DMS 273 (cell line): ENCODE measurements at regions not wholly inside any gene's neighbourhood (a gene's known extent, or its start where the extent isn't known, plus 50 kb on each side); places are given as distances from the start of the nearest gene placed in this dataset.

Experiments
- DNase-seq: peaks from one replicate; lab custom pipeline; 2025; ENCODE audit not compliant: unreplicated experiment; lab: John Stamatoyannopoulos, UW

GRCh38 chr10:3487228-3487627 is 297.8 kb downstream of the KLF6 start:
- no peak for DNase-seq

- peak; percentile 1 for DNase-seq
Measured at GRCh38 chr10:3486346-3487065, 298.5 kb downstream of the KLF6 start.

- DNase-seq: no peak
Measured at GRCh38 chr10:3485057-3485686, 299.8 kb downstream of the KLF6 start.

GRCh38 chr10:3484306-3485056 is 300.5 kb downstream of the KLF6 start:
- DNase-seq: no peak

- DNase-seq: peak; percentile 7
Measured at GRCh38 chr10:3482200-3482993, 302.6 kb downstream of the KLF6 start.

GRCh38 chr10:3481496-3481895 is 303.5 kb downstream of the KLF6 start:
- DNase-seq: no peak

GRCh38 chr10:3480990-3481315 is 304.1 kb downstream of the KLF6 start:
- no peak for DNase-seq

- DNase-seq: no peak
Measured at GRCh38 chr10:3480281-3480989, 304.6 kb downstream of the KLF6 start.

- DNase-seq: no peak
Measured at GRCh38 chr10:3478632-3479240, 306.2 kb upstream of the PITRM1 start.

GRCh38 chr10:3478153-3478552 is 305.6 kb upstream of the PITRM1 start:
- no peak for DNase-seq

- DNase-seq: no peak
Measured at GRCh38 chr10:3477683-3478082, 305.1 kb upstream of the PITRM1 start.

GRCh38 chr10:3476640-3477448 is 304.3 kb upstream of the PITRM1 start:
- no peak for DNase-seq

- DNase-seq: no peak
Measured at GRCh38 chr10:3476186-3476585, 303.6 kb upstream of the PITRM1 start.

GRCh38 chr10:3475367-3475766 is 302.8 kb upstream of the PITRM1 start:
- DNase-seq: no peak

- DNase-seq: no peak
Measured at GRCh38 chr10:3474266-3474665, 301.7 kb upstream of the PITRM1 start.

- DNase-seq: no peak
Measured at GRCh38 chr10:3473271-3473670, 300.7 kb upstream of the PITRM1 start.

GRCh38 chr10:3472287-3473051 is 299.9 kb upstream of the PITRM1 start:
- no peak for DNase-seq

GRCh38 chr10:3471927-3472286 is 299.3 kb upstream of the PITRM1 start:
- DNase-seq: no peak

GRCh38 chr10:3471472-3471871 is 298.9 kb upstream of the PITRM1 start:
- DNase-seq: no peak
